ENCODE measurements at regions not wholly inside any gene's neighbourhood (a gene's known extent, or its start where the extent isn't known, plus 50 kb on each side); places are given as distances from the start of the nearest gene placed in this dataset.

DNA sequence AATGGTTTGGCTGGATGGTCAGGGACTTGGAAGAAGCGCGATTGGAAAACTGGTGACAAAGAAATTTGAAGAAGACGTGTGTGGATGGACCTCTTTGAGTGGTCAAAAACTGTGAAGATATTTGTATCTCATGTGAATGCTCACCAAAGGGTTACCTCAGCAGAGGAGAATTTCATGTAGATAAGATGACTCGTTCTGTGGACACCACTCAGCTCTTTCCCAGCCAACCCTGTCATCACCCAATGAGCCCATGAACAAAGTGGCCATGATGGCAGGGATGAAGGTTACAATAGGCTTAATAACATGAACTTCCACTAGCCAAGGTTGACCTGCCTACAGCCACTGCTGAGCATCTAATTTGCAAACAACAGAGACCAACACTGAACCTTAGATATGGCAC lies 248.3 kb downstream of the KCNE4 start:
- Mint-ChIP-seq H3K9me3 (no peaks in the 10 kb centered on the region), H3K4me1 (peaks cover 11% of the 10 kb centered on the region), H3K27me3 (ENCODE audit: insufficient read depth) (peaks cover 2% of the 10 kb centered on the region), H3K4me3 (no peak overlapping the region), H3K27ac (no peak overlapping the region), H3K36me3 (ENCODE audit: low read depth) (no peaks in the 10 kb centered on the region)
- Histone ChIP-seq H3K4me3 (ENCODE audit: low read length) (no peak overlapping the region), H3K27ac (ENCODE audit: low read depth, low read length) (no peak overlapping the region), H3K9me3 (ENCODE audit: control insufficient read depth, low read length) (no peaks in the 10 kb centered on the region), H3K27me3 (ENCODE audit: control insufficient read depth, insufficient read depth, low read length, poor library complexity, severe bottlenecking) (no peaks in the 10 kb centered on the region), H3K36me3 (ENCODE audit: control insufficient read depth, insufficient read depth, low read length) (no peaks in the 10 kb centered on the region), H3K9ac (ENCODE audit: extremely low read depth, low read length, poor library complexity, severe bottlenecking) (no peak overlapping the region), H3K4me1 (ENCODE audit: control insufficient read depth, insufficient read depth, low read length) (no peaks in the 10 kb centered on the region)
- DNase-seq: no peak
- WGBS, 2 experiments (ENCODE audit: insufficient coverage in 1 of 2, insufficient read length in 1 of 2): 94 to 96% methylated on average over 3 to 4 of the region's 4 CpGs
- TF ChIP-seq, protein P1, sequence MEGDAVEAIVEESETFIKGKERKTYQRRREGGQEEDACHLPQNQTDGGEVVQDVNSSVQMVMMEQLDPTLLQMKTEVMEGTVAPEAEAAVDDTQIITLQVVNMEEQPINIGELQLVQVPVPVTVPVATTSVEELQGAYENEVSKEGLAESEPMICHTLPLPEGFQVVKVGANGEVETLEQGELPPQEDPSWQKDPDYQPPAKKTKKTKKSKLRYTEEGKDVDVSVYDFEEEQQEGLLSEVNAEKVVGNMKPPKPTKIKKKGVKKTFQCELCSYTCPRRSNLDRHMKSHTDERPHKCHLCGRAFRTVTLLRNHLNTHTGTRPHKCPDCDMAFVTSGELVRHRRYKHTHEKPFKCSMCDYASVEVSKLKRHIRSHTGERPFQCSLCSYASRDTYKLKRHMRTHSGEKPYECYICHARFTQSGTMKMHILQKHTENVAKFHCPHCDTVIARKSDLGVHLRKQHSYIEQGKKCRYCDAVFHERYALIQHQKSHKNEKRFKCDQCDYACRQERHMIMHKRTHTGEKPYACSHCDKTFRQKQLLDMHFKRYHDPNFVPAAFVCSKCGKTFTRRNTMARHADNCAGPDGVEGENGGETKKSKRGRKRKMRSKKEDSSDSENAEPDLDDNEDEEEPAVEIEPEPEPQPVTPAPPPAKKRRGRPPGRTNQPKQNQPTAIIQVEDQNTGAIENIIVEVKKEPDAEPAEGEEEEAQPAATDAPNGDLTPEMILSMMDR (conservative IDR thresholded peaks at IDR 0.05): no peak

DNA sequence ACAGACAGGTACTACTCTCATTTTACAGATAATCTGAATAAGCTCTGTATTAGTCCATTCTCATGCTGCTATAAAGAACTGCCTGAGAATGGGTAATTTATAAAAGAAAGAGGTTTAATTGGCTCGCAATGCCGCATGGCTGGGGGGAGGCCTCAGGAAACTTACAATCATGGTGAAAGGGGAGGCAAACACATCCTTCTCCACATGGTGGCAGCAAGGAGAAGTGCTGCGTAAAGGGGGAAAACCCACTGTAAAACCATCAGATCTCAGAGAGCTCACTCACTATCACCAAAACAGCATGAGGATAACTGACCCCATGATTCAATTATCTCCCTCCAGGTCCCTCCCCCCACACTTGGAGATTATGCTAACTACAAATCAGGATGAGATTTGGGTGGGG lies 254.4 kb downstream of the KCNE4 start:
- Histone ChIP-seq H3K4me1 (ENCODE audit: control insufficient read depth, insufficient read depth, low read length) (no peaks in the 10 kb centered on the region), H3K36me3 (ENCODE audit: control insufficient read depth, insufficient read depth, low read length) (no peaks in the 10 kb centered on the region), H3K27me3 (ENCODE audit: control insufficient read depth, insufficient read depth, low read length, poor library complexity, severe bottlenecking) (no peaks in the 10 kb centered on the region), H3K27ac (ENCODE audit: low read depth, low read length) (no peak overlapping the region), H3K4me3 (ENCODE audit: low read length) (no peak overlapping the region), H3K9me3 (ENCODE audit: control insufficient read depth, low read length) (no peaks in the 10 kb centered on the region), H3K9ac (ENCODE audit: extremely low read depth, low read length, poor library complexity, severe bottlenecking) (no peak overlapping the region)
- Mint-ChIP-seq H3K4me1 (no peaks in the 10 kb centered on the region), H3K27ac (no peak overlapping the region), H3K27me3 (ENCODE audit: insufficient read depth) (peaks cover 2% of the 10 kb centered on the region), H3K36me3 (ENCODE audit: low read depth) (no peaks in the 10 kb centered on the region), H3K4me3 (no peak overlapping the region), H3K9me3 (no peaks in the 10 kb centered on the region)
- TF ChIP-seq, protein P1 (conservative IDR thresholded peaks at IDR 0.05): peak; percentile 81
- 59 to 65% methylated on average over 3 of the region's 3 CpGs for WGBS, 2 experiments (ENCODE audit: insufficient coverage in 1 of 2, insufficient read length in 1 of 2)
- DNase-seq: peak; percentile 77

DNA sequence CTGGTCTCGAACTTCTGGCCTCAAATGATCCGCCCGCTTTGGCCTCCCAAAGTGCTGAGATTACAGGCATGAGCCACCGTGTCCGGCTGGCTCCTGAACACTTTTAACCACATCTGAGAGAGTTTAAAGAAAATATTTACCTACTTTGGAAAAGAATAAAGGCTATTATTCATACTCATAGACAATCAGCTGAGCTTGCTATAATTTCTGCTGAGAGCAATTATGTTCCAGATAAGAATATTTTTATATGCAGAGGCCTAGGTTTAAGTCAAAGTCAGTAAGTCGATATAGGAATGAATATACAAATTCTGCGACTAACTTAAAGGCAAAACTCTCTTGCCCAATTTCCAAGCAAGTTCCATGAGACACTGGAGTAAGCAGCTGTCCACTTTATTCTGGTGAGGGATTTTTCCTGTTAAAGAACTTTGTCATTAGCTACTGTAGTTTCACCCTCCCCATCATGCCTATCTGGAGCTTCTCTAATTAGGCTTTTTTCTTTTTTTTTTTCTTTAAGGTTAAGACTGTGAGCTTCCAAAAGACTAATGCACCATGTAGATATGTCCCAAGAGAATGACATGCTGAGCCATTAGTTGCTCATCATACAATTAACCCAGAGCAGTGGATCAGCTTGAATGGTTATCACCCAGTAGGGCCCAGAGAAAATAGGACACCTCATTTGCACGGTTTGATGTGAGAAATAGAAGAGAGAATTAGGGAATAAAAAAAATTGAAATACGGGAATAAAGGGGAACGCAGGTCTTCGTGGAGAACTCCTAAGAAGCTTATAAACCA lies 260.1 kb downstream of the KCNE4 start:
- 81 to 88% methylated on average over 7 to 11 of the region's 11 CpGs for WGBS, 2 experiments (ENCODE audit: insufficient coverage in 1 of 2, insufficient read length in 1 of 2)
- Mint-ChIP-seq H3K4me3 (no peak overlapping the region), H3K4me1 (no peaks in the 10 kb centered on the region), H3K27ac (no peak overlapping the region), H3K27me3 (ENCODE audit: insufficient read depth) (peaks cover 8% of the 10 kb centered on the region), H3K9me3 (no peaks in the 10 kb centered on the region), H3K36me3 (ENCODE audit: low read depth) (no peaks in the 10 kb centered on the region)
- Histone ChIP-seq H3K9ac (ENCODE audit: extremely low read depth, low read length, poor library complexity, severe bottlenecking) (no peak overlapping the region), H3K36me3 (ENCODE audit: control insufficient read depth, insufficient read depth, low read length) (no peaks in the 10 kb centered on the region), H3K27ac (ENCODE audit: low read depth, low read length) (no peak overlapping the region), H3K4me1 (ENCODE audit: control insufficient read depth, insufficient read depth, low read length) (no peaks in the 10 kb centered on the region), H3K27me3 (ENCODE audit: control insufficient read depth, insufficient read depth, low read length, poor library complexity, severe bottlenecking) (no peaks in the 10 kb centered on the region), H3K4me3 (ENCODE audit: low read length) (no peak overlapping the region), H3K9me3 (ENCODE audit: control insufficient read depth, low read length) (no peaks in the 10 kb centered on the region)
- TF ChIP-seq, protein P1 (conservative IDR thresholded peaks at IDR 0.05): no peak
- no peak for DNase-seq
